ENCODE measurements at regions not wholly inside any gene's neighbourhood (a gene's known extent, or its start where the extent isn't known, plus 50 kb on each side); places are given as distances from the start of the nearest gene placed in this dataset.
A peak's percentile ranks its signal among the peaks of the same experiment; 100 is the strongest.
"Not testable (repeated sequence)": the region's sequence is repeated elsewhere in the genome, so short reads cannot be mapped to it uniquely, and the experiment has no call there.

DNA sequence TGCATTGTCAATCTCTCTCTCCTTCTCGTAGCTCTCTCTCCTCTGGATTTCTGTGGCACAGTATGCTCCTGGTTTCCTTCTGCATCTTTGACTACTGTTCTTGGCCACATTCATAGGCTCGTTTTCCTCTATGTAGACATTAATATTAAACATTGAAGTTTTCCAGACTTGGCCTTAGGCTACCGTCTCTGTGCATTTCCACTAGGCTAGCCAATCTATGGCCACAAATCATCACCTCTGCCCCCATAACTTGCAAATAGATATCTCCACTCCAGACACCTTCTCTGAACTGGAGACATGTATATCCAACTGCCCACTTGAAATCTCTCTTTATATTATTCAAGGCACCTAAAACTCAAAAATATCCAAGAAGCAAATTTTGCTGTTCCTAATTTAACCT lies 768.5 kb downstream of the TSN start:
- no peak for DNase-seq

DNA sequence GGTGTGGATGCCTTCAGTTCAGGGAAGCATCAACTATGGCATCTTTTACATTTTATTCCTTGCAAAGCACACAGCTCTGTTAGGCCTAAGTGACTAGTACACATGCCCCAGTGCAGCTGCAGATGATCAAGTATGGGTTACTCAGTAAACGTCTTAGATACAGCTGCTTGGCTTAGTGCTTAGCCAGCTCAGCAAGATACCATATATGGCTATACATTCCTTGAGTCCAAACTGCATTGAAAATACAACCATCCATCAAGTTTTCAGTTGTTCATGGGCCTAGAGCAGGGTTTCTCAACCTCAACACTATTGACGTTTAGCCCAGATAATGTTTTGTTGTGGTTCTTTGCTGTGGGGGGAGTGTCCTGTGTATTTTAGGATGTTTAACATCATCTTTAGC lies 769.9 kb downstream of the TSN start:
- DNase-seq, result no peak

DNA sequence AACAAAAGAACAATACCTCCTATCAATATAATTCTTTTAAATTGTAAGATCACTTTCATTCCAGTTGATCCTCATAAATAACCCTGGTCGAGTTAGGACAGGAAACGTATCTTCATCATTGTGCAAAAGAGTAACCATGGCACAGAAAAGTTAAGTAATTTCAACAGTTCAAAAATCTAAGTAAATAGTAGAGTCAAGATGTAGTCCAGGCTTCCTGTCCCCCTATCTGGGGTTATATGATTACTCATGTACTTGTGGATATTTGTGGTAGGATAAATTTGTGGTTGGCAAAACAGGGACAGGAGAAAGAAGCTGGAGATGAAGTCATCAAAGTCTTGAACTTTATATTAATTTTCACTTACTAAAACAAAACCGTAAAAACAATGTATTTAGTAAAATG lies 772.6 kb downstream of the TSN start:
- no peak for DNase-seq

DNA sequence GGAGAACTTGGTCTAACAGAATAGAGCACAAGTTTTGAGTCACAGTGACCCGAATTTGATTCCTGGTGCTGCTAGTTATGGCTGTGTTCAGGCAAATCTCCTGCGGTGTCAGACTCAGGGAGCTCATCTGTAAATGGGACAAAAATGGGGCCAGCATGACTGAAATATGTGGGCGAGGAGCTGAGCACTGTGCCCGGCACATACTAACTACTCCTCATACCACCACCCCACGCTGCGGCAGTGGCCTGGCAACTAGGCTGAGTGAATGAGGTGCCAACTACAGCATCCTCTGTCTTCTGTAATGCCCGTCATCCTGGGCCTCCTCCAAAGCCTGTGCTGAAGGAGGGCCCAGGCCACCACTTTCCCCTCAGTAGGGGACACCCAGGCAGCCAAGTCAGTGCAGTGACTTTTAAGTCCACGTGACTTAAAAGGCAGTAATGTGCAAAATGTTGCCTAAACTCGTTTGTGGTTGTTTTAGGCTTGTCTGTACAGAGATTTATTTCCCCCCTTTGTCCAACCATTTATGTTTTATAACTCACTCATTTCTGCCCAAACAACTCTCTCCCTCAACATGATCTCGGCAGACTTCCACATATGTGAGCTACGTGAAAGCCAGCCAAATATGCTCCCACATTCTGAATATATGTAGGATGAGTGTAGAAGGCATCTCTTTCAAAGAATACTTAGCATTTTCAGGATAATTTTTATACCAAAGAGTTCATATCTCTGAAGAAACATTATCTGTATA lies 773.7 kb downstream of the TSN start:
- DNase-seq, result no peak

DNA sequence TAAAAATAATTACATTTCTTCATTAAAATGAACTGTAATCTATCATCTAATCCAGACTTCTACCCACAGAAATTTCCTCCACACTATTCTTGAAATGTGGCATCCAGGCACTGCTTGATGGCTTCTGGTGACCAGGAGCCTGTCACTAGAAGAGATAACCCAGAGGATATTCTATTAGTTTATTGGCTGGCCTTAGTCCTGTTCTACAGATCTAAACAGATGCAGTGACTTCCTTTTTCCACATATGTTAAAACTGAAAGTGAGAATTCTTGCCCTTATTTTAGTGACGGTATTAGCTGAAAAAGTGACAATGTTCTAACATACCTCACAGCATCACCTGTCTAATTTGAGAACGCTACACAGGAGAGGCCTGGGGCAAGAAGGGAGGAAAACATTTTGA lies 775.4 kb downstream of the TSN start:
- no peak for DNase-seq

DNA sequence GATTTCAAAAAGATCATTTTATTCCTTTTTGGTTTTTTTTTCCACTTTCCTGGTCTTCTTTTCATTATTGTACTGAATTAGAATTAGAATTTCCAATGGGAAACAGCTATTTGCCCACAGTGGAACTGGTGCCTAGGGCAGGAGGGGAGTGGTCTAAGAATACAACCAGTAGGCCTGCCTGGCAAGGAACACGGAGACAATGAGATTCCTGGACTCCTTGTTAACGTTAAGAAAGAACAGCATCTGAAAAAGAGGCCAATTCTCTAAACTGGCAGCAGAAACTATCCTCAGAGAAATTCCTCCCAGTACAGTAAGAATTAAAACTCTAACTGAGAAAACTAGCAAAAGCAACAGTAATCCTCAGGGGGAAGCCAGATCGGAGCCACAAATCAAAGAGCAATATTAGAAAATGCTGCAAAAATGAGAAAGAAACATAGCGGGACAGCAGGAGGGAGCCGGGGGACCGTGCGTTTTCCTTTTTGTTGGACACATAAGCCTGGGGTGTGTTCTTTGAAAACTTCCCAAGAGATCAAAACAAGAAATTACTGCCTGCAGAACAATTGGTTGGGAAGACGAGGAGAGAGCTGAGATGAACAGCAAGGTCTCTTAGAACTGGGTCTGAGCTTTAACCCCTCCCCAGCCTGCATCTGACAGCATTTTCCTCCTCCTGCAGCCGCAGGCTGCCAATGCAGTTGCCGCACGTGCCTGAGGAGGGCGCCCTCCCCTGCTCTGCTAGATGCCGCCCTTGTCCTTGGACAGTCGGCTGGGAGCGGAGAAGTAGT lies 776.0 kb downstream of the TSN start:
- DNase-seq, result no peak

DNA sequence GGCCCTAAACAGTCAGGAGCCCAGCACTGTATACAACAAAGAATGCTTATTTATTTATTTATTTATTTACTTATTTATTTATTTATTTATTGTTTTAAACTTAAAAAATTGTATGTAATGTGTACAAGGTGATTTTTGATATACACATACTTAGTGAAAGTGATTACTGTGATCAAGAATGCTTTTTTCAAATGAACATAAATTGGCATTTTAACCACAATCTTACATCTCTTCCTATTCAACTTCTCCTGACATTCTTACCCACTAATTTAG lies 776.6 kb downstream of the TSN start:
- no peak for DNase-seq

DNA sequence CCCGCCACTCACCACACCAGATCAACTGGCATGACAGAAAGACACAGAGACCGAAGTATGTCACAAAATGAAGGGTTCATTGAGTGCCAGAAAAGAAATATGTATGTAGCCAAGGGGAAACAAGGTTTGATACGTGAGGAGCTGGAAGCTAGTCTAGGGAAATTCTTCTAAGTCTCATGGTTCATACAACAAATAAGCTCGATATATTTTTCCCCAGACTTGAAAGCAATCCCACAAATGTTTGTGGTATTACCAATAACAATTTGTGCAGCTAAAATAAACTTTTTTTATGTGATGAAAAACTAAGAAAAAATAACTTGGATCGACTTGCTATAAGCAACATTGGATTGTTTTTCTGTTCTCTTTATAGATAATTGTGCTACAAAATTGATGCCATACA lies 777.0 kb downstream of the TSN start:
- no peak for DNase-seq

DNA sequence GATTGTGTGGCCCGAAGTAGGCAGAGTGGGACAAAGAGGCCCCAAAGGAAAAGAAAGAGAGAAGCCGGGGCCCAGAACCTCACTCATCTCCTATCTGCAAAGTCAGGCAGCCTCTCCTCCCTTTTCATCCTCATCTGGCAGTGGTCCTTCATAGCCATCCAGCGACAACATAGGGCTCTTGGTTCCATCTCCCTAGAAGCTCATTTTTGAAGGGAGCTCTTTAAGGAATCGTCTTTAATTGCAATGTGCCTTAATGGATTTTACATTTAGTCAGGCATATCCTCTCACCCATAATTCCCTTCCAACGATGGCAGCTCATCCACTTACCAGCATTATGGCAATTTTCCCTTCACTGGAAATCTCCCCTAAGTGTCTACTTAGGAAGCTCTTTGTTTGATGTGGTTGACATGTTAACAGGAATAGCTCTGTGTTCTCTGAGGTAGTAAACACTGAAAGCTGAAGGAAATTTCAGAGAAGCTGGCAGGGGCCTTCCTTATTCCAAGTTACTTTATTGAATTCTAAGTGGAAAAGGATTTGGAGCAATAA lies 780.6 kb downstream of the TSN start:
- DNase-seq, result peak; percentile 86

DNA sequence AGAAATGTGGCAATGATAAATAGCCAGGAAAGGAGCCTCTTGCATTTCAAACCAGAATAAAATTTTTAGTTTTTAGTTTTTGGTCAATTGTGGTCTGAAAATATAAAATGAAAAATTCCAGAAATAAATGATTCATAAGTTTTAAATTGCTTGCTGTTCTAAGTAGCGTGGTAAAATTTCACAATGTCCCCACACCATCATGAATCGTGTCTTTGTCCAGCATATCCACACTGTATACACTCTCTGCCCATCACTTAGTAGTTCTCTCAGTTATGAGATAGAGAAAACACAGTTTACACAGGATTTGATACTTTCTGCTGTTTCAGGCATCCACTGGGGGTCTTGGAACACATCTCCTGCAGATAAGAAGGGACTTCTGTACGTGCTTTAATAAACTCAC lies 783.9 kb downstream of the TSN start:
- no peak for DNase-seq

DNA sequence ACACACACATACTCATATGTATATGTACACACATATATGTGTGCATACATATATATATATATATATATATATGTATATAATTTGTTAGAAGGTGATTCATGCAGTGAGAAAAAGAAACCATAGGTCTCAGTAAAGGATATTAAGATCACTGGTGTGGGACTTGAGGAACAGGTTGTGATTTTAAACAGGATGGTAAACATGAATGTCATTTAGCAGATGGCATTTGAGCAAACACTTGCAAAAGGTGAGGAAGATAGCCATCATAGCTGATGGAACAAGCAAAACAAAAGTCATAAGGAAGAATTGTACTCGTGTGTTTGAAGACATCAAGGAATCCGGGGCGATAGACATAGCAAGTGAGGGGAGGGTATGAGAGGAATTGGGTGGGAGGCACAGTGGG lies 784.5 kb downstream of the TSN start:
- no peak for DNase-seq

DNA sequence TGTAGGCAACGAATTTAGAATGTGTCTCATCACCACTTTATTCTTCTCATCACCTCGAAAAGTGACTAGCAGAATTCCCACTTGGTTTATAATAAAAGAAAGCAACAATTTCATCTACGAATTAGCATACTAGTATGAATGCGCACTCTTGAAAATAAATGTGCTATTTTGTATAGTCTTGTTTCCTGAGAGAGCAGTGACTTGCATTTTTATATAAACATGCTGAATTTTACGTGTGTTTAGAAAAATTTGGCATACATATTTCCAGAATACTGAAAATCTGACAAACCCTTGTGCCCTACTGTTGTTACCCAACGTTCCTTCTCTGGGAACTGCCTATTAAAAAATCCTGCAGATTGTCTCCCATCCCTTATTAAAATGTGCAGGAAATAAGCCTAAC lies 786.8 kb downstream of the TSN start:
- no peak for DNase-seq

DNA sequence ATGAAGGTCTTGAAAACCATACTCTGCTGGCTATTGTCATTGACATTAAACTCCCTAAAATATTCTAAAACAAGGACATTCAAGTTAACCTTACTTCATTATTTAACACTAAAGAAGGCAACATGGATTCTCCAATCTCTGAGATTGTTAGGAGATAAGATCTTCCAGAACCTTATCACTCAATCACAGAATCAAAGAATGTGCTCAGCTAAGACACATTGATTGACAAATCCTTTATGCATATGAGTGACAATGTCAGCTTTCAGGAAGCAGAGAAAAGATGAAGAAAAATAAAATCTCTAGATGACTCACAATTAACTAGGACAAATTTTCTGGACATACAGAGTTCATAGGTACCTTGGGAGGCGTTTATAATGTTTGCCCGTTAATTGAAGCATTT lies 787.2 kb downstream of the TSN start:
- no peak for DNase-seq

DNA sequence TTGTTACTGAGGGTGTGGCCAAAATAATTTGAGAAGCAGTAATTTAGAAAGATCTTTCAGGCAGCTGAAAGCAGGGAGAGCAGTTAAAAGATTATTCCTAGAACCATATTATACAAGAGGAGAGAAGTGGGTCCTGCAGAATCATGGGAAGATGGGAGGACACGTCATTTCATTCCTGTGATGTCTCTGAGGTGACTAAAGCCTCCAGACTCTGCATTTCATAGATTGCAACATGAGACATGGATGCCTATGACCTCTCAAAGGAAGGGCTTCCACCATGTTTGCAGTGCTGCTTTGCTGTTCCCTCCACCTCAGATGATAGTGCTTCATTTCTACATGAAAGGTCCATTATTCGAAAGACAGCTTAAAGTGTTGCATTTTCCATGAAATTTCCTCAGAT lies 788.4 kb downstream of the TSN start:
- DNase-seq, result no peak

DNA sequence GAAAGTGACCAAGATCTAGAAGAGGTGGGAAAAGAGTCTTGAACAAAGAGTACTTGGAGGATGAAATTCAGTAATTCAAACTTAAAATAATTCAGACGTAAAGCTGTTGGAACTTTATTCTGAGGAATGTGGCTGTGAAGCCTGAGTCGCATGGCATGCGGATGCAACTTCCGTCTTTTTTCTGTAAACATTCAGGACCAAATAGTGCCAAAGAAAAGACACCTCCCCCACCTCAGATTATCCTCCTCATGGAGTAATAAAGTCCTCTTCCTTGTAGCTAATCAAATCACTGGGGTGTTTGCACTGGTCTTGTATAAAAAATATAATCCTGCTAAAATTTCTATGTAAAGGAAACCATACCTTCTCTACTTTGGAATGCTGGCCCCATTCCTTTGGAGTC lies 790.4 kb downstream of the TSN start:
- DNase-seq, result no peak

DNA sequence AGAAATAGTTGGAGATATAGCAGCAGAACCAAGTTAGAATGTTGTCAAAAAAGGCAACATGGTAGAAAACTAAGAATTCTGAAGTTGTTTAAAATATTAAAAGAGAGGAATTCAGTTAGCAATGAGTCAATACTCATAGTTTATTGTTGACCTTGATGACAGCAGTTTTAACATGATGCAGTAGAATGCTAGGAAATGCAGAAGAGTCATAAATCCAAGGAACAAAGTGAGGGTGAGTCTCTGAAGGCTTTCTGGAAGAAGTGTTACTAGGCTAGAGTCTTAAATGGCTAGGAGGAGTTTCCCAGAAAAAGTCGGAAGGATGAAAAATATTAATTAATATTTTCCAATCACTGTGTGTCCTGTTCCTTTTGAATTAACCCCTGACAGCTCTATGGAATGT lies 807.3 kb downstream of the TSN start:
- no peak for DNase-seq

DNA sequence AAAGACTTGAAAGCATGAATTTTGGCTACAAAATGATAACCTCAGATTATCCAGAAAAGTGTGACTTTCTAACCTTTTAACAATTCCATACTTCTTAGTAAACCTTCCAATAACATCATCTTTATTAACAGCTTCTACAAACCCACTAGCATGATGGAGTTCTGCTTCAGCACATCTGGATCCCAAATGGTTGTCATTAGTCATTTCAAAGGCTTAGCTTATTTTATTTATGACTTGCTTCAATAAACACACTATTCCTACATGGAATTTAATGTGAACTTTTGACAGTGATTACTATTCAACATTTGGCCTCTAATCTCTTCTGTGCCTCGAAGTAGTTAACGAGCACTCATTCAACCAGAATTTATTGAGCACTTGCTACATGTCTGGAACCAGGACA lies 808.3 kb downstream of the TSN start:
- DNase-seq, result no peak

DNA sequence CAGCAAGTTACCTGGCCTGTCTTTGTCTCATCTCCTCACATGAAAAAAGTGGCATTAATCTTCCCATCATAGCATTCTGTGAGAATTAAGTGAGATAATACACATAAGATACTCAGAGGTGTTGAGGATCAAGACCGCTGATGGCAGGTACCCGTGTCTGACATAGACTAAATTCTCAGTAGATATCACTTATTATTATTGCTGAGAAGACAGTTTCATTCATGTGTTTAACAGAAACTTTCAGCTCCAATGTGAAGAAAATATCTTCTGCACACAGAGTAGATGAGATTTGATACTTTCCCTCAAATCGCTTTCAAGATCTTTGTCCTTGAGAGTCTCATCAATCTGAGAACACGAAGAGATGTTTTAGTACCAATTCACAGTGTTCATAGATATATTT lies 809.4 kb downstream of the TSN start:
- no peak for DNase-seq

DNA sequence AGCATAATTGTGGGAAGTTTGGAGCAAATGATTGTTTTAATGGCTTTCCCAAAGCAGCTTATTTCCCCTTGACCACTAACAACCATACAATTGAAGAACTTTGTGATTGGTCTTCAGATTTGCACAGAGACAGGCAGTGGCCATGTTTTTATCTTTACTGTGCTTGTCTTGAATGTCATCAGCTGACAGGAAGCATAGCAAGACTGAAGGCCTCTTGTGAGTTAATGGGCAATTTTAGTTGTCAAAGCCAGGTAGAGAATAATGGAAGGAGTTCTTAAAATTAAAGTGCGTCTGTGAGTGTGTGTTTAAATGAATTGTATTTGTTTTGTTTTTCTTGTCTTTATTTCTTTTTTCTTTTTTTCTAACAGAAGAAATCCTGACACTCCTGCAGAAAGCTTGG lies 809.9 kb downstream of the TSN start:
- DNase-seq, result no peak

DNA sequence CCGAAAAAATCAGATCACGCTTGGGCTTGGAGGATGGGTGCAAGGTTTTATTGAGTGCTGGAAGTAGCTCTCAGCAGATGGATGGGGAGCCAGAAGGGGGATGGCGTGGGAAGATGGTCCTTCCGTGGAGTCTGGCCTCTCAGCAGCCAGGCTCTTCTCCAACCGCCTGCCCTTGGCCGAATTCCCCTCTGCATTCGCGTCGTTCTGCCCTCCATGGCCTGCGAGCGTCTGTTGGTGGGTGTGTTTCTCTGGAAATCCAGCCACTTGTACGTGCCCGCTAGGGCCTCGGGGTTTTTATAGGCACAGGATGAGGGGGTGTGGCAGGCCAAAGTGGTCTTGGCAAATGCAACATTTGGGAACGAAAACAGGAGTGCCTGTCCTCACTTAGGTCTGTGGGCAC lies 815.2 kb downstream of the TSN start:
- no peak for DNase-seq

DNA sequence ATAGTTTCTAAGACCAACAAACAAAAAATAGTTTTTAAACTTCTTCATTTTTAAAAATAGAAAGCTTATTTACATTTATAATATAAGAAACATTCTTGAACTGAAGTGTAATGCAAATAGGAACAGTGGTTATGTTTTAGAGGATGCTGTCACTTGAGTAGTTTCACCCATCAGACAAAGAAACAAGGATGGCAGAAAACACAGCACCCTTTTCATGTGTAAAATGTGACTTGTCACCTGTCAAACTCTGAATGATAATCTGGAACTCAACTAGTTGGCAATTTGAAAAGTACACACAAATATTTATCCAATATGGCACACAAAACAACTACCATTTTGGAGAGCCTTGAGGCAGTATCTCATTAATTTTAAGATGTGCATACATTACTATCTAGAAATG lies 816.0 kb downstream of the TSN start:
- DNase-seq, result not testable (repeated sequence)

DNA sequence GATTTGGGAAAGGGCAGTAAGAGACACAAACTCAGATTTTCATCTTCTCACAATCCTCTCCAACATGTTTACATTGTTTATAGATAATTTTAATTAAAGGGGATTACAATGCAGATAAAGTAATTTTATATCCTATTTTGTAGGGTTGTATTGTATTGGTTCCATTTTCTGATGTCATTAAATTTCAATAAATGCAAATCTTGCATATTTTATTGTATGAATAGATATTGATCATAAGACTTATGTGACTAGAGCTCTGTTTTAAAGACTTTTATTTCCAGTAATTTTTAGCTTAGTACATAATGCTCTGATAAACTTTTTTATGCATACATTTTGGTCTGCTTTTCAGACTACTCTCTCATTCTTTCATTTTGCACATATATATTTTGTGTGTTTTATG lies 819.6 kb downstream of the TSN start:
- no peak for DNase-seq

DNA sequence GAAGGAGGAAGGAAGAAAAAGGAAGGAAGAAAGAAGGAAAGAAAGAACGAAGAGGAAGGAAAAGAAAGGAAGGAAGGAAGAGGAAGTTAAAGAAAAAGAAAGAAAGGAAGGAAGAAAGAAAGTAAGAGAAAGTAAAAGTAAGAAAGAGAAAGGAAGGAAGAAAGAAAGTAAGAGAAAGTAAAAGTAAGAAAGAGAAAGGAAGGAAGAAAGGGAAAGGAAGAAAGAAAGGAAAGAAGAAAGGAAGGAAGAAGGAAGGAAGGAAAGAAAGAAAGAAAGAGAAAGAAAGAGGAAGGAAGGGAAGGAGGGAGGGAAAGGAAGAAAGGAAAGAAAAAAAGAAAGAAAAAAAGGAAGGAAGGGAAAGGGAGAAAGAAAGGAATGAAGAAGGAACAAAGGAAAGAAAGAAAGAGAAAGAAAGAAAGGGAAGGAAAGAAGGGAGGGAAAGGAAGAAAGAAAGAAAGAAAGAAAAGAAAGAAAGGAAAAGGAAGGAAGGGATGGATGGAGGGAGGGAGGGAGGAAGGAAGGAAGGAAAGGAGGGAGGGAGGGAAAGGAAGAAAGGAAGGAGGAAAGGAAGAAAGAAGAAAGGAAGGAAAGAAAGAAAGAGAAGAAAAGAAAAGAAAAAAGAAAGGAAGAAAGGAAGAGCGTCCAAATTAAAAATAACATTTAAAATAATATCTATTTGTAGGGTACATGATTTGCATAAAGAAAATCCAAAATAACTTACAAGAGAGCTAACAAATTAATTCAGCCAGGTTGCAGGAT lies 827.9 kb downstream of the TSN start:
- DNase-seq, result no peak

DNA sequence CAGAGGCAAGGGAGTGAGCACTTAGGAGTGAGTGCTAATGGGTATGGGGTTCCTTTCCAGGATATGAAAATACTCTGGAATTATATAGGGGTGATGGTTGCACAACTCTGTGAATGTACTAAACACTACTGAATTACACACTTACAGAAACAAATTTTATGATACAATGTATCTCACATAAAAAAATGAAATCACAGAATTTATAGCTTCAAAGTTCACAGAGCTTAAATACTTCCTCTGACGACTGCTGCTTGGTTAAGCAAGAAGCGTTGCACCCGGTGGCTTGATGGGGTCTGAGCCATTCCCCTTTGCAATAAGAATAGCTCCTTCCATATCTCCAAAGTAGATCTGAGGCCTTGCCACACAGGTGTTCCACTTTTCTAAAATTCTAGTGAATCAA lies 835.1 kb downstream of the TSN start:
- DNase-seq, result no peak

Data from NCI-H187 treated with DMSO at 0.1 percent for 48 hours (cell line).